ENCODE measurements at regions not wholly inside any gene's neighbourhood (a gene's known extent, or its start where the extent isn't known, plus 50 kb on each side); places are given as distances from the start of the nearest gene placed in this dataset.

DNA sequence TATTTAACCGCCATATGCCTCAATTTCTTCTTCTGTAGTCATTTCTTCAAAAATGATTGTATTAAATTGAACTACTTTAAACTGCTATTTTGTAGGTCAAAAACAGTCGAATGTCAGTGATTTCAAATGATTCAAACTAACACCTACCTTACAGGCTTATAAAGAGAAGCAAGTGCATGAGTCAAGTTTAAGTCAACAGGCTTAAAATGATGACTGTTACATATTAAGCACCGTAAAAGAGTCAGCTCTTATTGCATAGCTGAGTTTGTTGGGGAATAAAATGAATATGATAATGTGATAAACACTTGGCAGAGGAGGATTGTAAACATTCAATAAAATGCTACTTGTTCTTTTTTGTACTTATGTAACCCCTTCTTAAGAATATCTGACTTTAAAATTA lies 90.1 kb upstream of the ANKRD1 start:
- no peak for TF ChIP-seq POLR2A (IDR thresholded peaks at IDR 0.05)
- no peak for TF ChIP-seq CTCF (IDR thresholded peaks at IDR 0.05)
- TF ChIP-seq EP300 (IDR thresholded peaks at IDR 0.05) = no peak

Data from tibial nerve (tissue), 4 donors.